Left kidney (tissue), 1 donor: ENCODE measurements at regions not wholly inside any gene's neighbourhood (a gene's known extent, or its start where the extent isn't known, plus 50 kb on each side); places are given as distances from the start of the nearest gene placed in this dataset.
A peak's percentile ranks its signal among the peaks of the same experiment; 100 is the strongest.

ENCODE experiments used
- DNase-seq: peaks from one replicate; pipeline ENCODE4 v3.0.0-alpha.2; 2013

DNA sequence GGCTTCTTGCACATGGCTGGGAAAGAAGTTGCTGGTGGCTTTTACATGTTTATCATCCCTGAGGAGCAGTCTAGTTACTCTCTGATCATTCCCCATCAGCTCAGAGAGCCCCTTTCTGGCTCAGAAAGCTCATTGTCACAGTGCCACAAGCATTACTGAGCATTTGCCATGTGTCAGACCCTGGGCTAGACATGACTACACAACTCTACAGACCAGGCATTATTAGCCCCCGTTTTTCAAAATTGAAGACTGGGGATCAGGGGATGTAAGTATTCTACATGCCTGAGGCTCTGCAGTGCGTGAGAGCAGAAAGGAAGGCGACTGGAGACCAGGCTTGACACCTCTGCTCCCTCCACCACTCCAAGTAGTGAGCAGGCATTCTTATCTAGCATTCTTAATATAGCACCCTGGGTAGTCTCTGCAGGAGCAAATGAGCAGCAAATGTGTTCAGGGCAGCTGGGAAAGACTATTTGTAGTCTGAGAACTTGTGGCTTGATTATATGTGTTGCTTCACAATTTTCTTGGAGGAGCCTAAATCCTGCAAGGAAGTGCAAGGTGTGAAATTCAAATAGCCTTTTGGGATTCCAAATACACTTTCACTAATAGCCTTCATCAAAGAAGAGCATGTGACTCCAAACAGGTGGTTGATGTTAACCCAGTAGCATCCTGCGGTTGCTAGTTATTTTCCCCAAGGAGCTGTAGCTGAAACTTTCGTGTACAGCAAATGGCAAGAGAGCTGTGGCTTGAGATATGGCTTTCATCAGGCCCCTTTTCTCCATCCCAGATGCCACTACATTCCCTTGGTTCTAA, 143.2 kb downstream of the DDX1 start:
- DNase-seq = no peak

DNA sequence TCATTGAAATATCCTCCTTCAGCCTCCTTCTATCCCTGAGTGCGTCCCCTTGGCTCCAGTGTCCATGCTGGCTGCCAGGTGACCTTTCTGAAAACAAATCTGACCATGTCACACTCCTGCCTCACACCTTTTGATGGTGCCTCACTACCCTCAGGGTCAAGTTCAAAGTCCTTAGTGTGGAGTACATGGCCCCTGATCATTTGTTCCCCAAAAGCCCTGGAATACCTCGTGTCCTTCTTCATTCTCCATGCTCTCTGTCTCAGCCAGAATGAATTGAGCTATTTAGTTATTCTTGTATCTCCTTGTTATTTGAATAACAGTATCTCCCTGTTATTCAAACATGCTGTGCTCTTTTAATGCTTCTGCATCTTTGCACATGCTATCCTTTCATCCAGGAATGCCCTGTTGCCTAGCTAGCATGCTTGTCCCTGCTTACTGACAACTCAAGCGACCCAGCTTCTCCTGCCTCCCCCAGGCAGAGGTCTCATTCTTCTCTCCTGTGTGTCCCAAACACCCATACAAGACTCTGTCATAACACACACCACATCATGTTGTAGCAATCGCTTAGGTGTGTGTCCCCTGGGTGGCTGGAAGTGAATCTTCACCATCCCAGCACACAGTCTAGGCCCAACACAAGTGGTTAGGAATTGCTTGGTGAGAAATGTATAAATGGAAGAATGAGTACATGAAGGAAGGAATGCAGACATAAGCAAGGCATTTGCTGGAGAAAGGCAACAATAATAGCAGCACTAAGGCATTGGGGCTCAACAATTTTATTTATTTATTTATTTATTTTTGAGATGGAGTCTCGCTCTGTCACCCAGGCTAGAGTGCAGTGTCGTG, 144.0 kb downstream of the DDX1 start:
- no peak for DNase-seq

DNA sequence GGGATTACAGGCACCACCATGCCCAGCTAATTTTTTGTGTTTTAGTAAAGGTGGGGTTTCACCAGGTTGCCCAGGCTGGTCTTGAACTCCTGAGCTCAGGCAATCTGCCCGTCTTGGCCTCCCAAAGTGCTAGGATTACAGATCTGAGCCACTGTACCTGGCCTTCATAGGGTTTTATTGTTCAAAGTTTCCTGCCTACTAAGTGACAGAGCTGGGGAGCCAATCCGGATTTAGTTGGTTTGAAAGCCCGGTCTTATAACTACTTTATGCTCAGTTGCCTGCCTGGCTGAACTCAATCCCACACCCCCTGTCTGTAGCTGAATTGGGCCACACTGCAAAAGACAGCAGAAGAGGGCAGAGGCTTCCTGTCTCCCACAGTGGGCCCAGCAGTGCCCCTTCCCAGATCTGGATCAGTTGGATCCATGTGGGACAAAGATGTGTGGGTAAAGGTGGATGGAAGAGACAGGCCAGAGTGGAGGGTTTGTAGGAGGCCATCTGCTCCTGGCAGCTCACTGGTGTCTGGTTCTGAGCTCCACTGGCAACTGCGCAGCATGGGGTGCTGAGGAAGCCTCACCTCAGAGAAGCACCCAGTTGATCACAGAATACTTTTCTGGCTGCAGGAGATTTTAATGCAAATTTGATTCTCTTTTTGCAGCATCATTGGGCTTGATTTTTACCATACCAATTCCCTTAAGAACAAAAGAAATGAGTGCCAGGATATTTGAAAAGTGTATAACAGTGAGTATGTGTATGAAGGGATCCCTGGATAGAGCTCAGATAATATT, 144.9 kb downstream of the DDX1 start:
- DNase-seq = no peak

DNA sequence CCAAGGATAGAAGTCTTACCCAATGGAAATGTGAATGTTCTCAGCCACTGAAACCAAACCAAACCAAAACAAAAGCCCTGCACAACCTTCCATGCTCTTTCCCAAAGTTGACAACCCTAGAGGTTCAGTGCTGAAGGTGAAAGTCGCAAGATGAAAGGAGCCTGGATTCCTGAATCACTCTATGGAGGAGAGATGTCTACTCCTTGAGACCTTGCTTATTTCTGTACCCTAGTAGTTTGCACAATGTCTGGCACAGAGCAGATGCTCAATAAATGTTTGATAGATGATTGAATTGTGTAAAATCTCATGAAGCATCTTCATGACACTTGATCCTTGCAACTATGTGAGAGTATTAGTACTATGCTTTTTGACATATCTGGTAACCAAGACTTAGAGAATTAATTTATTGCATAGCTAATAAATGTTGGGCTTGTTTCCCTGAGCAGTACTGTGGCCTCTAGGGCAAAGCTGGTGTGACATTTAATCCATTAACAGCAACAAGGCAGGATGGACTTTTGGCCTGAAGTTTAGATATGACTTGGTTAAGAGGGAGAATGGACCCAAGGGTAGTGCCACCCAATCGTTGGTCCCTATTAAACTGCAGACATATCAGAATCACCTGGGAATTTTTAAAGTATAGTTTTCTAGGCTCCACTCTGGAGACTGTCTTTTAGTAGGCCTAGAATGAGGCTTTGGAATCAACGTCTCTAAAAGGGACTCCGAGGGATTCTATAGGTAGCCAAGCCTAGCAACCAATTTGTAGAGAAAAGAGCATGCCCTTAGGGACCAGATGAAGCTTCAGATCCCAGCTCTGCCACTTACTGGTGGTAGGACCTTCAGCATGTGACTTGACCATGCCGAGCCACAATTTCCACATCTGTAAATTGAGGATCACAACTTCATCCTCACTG, 145.9 kb downstream of the DDX1 start:
- no peak for DNase-seq

DNA sequence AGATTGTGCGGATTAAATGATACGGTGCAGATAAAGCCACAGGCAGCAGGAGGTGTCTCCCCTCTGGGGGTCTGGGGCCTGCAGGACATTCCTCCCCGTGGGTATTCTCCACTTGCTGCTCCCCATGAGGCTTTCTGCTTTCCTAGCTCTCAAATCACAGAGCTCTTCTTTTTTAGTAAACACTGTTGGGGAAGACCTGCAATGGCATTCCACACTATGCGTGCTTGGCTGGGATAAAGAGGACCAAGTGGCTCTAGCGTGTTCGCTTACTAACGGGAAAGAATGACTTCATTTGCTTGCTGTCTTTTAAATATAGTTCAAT, 146.5 kb downstream of the DDX1 start:
- no peak for DNase-seq

DNA sequence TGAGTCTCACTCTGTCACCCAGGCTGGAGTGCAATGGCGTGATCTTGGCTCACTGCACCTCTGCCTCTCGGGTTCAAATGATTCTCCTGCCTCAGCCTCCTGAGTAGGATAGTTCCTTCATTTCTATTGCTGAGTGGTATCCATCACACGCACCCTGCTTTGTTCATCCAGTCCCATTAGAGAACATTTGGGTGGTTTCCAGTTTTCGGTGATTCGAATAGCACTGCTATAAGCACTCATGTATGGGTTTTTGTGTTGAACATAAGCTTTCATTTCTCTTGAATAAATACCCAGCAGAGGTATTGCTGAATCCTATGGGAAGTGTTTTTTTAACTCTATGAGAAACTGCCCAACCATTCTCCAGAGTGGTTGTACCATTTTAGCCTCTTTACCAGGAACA, 147.3 kb downstream of the DDX1 start:
- no peak for DNase-seq

DNA sequence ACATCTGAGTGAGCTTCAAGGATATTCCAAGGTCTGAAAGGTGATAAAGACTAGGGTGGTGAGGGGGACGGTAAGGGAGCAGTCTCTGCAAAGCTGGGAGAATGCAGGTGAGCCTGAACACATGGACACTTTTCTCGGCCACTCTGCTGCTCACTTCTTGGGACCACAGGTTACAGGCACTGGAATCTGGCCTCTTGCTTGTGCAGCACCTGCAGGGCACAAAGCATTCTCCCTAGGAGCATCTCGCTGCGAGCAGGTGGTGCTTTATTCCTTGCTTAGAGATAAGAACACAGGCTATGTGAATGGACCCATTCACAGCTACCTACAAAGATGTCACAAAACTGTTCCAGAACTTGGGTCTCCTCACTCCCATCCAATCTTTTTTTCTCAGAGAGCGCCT, 153.2 kb downstream of the DDX1 start:
- no peak for DNase-seq

DNA sequence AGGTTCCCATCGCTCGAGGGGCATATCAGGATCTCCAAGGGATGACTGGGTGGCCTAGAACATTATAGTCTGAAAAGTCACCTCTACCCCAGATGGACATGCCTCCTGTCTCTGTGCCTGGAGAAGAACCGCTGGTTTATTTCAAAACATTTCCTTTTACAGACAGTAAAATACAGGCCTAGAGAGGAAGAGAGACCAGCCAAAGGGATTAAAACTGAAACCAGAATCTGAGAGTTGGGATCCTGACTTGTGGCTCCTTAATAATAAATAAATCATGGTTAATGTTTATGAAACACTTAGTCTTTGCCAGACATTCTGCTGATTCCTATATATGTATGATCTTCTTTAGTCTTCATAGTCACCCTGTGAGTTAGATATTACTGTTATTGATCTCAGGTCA, 153.7 kb downstream of the DDX1 start:
- DNase-seq = no peak

DNA sequence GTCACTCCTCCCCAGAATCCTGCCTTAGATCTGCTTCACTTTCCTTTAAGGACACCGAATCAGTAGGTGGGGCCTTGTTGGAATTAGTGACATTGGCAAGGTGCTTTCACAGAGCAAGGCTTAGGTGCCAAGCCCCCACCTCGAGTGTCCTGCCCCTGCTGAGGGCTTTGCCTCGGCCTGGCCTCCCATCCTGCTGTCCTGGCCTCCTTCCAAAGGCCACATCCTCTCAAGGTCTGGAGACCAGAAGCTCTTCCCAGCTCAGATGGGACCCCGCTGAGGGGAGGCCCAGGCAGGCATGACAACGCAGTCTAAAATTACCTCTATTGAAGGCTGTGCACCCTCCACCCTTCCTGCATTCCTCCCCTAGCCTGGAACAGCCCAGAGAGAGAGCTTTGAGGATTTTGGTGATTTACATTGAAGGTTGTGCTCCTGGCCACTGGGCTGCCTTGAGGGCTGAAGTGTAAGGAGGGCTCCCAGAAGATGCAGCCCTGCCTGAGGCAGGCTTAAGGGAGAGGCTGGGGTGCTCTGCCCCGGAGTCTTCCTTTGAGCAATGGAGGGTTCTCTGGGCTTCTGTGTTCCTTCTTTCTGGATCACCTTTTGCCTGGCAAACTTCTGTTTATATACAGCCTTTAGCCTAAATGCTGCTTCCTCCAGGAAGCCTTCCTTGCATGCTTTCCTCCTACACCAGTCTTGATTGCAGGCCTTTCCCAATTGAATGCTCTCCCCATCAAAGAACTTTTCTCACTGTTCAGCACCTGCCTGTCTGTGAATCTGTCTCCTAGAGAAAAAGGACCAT, 154.4 kb downstream of the DDX1 start:
- no peak for DNase-seq

DNA sequence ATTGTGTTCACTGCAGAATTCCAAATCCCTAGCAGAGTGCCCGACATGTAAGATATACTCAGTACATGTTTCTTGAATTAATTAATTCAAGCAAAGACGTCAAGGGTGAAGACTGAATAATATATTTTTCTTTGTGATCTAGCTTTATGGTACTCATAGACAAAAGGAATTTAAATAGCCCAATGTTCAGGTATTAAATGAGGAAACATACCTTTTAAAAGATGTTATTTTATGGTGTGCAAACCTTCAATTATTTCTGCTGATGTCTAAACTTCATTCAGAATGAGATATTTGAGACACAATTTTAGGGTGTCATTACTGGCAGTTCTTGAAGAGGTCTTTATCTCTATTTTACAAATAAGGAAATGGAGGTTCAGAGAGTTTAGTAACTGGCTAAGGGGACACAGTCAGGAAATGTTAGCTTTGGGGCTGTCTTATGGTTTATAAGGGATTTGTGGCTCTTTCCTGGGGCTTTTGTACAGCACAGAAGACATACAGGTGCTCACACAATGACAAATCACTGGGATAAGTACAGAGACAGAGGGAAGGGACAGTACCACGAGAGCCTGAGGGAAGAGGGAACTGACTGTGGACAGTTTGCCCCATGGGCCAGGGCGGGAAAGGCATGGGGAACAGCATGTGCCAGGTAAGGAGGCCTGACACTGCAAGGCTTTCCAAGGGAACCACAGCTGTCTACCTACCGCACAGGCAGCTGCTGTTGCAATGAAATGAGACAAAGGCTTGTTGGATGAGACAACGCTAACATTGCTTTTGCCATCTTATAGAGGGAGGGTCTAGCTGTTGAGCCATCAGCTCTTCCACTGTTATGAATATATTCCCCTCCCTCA, 155.3 kb downstream of the DDX1 start:
- DNase-seq = no peak

DNA sequence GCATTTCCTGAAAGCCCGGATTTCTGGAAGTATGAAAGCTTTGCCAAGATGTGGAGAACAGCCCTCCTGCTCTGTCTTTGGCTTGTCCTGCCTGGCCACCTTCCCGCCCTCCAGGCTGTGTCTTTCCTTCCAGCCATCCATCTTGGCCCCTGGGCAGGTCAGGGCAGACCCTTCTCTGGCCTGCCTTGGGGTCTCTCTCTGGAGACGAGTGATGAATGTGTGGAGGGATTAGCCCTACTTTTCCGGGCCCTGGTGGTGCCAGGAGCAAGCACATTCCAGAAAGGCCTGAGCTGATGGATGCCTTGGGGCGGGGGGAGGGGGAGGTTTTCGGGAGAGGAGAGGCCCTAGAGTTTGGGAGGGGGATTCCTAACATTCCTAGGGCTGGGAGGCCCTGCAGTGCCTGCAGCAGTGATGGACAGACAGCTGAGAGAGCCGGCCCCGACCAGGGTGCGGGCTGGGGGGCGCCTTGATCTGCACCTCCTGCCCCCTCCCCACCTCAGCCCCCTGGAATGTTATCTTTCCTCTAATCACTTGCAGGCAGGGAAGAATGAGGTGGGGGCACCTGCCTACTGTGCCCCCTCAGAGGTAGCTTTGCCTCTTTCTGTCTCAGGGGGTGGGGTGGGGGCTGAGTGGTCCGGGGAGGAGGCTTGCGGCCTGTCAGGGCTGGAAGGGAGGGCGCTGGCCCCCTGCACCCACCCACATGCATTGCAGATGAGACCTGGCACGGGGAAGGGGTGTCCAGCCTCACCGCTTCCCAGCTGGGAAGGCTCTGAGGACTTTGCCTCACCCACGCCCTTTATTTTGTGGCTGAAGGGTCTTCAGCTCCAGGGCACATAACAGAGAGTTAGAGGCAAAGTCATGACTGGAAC, 156.2 kb downstream of the DDX1 start:
- DNase-seq = peak; percentile 53

DNA sequence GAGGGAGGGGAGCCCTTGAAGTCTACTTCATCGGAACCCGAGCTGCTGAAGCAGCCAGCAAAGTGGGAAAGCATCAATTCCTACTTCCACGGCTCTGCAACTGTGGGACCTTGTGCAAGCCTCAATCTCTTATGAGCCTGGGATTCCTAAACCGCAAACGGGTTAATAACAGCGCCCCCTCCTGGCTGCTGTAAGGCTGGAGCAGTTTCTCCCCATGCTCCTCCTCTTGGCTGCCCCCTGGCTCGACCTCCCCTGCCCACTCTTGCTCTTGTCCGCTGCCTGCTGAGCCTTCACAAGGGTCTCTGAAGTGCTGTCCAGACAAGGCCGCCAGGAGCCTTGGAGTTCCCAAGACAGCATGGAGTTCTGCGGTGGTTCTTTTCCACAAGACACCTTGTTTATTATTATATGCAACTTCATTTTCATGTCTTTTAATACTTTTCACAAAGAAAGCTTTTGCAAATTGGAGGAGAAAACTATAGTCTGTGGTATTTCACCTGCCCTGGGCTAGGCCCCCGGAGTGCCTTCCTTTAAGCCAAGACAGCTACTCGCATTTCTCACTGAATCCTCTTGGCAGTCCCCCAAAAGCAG, 157.2 kb downstream of the DDX1 start:
- DNase-seq = no peak

DNA sequence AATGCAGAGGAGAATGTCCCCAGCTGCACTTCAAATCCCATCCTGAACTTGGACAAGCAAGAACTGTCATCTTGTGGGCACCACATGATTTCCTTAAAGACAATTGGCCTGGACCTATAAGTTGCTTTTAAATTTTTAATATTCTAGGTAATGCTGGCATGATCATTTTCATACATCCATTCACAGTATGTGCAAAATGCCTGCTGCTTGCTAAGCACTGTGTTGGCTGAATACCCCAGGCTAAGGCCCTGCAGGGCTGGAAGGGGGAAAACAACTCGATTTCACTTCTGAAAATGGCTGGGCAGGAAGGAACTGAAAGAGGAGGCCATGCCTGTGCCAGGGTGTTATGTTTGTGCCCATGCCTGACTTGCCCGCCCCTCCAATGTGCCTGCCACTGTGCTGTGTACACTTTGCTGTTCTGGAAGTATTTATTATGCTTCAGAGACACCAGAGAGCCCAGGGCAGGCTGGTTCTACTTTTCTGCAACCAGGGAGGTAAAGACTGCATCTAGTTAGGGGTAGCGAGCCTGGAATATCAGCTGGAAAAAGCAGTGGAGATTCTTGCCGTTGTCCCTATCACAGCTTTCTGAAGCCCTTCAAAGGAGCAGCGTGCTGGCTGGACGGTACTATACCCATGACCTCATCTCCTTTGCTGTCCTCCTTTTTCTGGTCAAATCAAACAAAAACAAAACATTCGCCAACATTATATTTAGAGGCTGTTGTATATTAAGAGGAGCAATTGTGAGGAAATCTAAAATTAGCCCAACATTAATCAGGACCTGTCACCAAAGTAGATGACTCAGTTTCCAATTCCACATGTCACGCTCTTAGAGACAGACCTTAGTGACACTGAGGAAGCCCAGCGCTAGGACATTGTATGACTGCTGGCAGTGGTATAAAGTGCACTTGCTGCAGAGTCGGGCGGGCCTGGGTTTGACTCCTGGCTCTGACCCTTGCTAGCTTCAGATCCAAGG, 158.1 kb downstream of the DDX1 start:
- no peak for DNase-seq

DNA sequence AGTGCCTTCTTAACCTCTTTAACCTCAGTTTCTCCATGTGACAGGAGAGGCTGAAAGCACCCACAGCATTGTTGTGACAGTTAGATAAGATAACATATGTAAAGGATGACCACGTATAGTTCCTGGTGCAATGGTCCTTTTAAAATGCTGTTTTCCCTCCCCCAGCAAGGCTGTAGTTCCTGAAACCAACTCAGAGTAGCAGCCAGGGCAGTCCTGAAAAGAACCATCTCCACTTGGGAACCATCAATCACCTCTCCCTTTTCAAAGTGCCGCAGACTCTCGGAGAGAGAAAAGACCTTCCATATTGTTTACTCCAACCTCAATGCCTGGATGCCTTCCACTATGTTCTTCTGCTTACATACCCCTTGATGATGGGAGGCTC, 158.8 kb downstream of the DDX1 start:
- no peak for DNase-seq

DNA sequence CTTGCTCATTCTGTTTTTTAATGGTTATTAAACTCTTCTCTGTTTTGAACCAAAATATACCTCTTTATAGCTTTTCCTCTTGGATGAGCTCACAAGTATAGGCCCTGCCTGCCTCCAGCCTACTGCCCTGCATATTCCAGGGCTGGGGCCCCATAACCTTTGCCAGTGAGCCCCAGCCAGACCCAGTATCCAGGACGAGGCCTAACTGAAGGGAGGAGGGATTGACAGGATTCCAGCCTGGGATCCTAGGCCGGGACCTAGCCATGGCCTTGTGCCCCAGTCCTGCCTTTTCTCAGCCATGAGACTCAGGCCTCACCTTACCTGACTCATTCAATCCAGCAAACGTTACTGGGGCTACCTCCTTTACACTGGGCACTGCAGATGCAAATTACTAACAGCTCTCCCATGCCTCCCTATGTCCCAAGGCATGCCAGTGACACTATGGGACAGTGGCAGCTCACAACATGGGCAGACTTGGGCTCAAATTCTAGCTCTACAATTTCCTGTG, 159.2 kb downstream of the DDX1 start:
- no peak for DNase-seq

DNA sequence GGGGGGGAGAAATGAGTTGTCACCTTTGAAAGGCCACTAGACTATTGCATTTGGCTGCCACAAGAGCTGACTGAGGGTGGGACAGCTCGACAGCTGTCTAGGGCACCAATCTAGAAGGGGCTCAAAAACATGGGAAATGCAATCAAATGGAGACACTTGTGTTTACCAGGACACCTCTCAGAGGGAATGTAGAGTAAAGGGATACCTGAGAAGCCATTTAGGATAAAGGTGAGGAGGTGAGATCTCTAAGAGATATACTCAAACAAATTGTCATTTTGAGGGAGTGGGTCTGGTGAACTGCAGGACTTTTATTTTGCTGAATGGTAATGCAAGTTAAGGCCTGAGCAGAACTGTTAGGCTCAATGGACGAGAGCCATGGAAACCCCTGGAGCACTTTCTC, 159.8 kb downstream of the DDX1 start:
- DNase-seq = no peak
